ENCODE measurements at regions not wholly inside any gene's neighbourhood (a gene's known extent, or its start where the extent isn't known, plus 50 kb on each side); places are given as distances from the start of the nearest gene placed in this dataset.
A peak's percentile ranks its signal among the peaks of the same experiment; 100 is the strongest.
"Not testable (repeated sequence)": the region's sequence is repeated elsewhere in the genome, so short reads cannot be mapped to it uniquely, and the experiment has no call there.

DNA sequence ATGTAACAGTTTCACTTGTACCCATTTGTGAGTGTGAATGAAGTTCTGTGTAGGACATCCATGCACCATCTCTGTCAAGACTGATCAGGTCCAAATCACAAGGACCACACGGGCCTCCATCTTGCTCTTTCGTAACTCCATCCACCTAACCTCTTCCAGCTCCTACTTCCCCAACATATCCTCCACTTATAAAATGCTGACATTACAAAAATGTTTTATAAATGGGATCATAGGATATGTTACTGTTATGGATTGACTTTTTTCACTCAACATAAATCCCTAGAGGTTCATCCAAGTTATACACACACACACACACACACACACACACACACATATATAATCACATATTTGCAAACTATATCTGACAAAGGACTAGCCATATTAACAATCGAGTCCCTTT, 476.8 kb downstream of the ZNF516 start:
- DNase-seq (ENCODE audit: low spot score), result no peak

DNA sequence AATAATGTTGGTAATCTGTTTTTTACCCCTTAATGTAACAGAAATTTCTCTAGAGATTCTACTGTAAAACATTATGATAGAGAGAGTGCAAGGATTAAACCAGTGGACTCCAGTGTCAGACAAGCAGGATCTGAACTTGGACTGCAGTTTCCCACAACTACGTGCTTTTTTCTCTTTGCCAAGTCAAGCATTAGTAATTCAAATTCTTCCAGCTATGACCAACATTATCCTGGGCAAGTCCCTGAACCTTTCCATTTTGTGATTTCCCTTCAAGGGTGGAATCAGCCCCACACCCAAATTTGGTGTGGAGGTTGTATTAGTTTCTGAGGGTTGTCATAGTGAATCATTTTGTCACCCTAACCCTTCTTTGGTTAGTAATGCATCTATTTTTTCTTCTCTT, 482.0 kb downstream of the ZNF516 start:
- DNase-seq (ENCODE audit: low spot score), result no peak

DNA sequence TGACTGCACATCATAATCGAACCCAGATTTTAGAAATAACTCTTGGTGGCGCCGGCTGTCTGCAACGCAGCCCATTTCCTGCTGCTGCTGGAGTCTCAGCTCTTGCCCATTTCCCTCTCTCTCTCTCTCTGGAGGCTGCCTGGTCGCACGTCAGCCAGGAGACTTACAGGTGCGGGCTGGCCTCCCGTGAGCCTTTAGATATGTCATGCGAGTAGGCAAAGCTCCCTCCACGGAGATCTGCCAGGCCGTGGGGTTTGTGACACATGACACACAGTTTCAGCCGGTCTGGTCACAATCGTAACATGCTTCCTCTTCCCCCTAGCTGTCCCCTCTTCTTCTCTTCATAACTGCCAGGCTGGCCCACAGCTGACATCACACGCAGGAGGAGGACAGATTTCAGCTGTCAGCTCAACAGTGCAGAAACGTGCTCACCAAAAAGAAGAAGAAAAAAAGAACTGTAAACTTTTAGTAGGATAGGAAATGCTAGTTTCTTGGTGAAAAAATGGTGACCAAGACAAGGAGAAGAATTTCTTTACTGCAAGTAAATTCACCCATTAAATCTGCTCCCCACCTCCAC, 489.3 kb downstream of the ZNF516 start:
- no peak for DNase-seq (ENCODE audit: low spot score)

DNA sequence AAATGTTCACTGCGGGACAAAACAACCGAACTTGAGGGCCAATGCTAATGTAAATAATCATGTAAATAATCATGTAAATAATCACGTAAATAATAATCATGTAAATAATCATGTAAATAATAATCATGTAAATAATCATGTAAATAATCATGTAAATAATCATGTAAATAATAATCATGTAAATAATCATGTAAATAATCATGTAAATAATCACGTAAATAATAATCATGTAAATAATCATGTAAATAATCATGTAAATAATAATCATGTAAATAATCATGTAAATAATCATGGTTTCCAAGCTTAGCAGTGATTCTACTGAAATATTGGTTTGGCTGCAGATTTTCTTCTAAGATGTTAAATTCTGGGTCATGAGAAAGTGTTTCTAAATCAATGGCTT, 507.1 kb downstream of the ZNF516 start:
- not testable (repeated sequence) for DNase-seq (ENCODE audit: low spot score)

DNA sequence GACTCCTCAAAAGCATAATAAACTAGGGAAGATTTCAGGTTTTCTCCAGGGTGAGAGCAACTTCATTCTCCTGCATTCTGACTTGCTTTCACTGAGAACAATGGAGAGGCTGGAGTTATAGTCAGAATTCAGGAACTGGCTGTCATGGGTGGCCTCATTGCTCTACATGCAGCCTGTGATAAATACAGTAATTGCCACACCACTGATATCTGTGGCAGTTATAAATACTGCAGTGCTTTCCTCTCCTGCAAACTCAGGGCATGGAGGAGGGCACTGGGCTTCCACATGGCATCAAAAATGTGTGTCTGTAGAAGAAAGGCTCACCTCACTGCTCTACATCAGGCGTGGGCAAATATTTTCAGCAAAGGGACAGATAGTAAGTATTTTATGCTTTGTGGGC, 510.2 kb downstream of the ZNF516 start:
- DNase-seq (ENCODE audit: low spot score), result no peak

DNA sequence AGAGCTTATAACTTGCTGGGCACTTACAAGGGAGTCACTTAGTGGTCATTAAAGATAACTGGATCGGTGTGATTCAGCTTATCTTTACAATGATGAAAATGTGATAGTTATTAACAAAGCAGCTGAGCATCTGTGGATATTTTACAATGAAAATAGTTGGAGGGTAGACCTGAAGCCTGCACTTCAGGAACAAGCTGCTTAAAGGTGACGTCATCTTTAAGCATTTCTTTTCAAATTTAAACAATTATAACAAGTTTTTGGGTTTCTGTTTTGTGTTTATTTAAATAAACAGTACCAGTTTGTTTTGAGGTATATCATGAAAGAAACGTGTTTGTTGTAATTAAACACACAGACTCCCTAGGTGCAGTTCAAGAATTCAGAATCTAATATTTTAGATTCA, 513.9 kb downstream of the ZNF516 start:
- DNase-seq (ENCODE audit: low spot score), result no peak

DNA sequence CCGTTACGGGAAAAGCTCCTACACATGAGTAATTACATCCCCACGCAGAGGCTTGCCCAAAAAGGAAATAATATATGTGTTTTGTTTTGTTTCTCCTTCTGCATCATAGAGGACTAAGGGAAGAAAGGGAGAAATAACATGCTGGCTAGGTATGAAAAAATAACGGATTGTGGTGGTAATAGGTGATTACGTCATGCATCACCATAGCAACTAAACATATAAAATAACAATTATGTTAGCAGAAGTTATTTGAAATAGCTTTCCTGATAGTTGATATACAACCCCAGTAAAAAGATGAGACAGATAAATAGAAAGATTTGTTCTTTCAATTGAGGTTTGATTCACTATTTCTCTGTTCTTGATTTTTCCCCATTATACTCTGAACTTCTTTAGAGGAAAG, 518.0 kb downstream of the ZNF516 start:
- DNase-seq (ENCODE audit: low spot score), result no peak

DNA sequence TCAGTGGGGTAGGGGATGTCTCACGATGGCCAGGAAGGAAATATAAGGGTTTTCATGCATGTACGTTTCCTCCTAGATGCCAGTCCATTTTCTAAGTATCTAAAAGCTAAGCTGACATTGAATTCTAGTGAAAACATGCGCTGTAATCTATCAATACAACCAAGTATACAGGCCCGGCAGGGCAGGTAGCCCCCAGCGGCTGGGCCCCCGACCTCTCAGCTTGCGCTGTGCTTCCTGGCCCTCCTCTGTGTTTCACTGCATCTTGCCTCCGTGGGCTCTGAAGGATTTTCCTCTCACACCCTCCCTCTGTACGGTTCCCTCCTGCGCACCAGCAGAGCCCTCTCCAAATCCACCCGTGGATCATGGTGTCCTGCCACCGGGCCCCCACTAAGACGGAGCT, 524.8 kb downstream of the ZNF516 start:
- no peak for DNase-seq (ENCODE audit: low spot score)

DNA sequence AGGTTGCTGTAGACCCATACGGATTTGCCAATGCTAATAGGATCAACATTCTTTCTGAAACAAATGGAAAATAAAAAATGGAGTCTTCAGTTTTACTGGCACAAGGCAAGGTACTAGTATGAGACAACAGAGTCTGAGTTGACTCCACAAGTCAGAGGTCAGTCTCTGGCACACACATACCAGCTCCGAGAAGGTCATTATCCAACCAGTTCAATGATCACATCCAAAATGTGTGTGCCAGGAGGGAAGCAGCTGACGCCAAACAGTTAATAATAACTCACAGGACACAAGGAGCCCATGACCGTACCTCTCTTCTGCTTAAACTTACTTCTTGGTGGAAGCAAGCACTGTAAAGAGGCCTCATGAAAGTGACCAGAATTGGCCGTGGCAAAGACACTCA, 528.6 kb downstream of the ZNF516 start:
- DNase-seq (ENCODE audit: low spot score), result no peak

DNA sequence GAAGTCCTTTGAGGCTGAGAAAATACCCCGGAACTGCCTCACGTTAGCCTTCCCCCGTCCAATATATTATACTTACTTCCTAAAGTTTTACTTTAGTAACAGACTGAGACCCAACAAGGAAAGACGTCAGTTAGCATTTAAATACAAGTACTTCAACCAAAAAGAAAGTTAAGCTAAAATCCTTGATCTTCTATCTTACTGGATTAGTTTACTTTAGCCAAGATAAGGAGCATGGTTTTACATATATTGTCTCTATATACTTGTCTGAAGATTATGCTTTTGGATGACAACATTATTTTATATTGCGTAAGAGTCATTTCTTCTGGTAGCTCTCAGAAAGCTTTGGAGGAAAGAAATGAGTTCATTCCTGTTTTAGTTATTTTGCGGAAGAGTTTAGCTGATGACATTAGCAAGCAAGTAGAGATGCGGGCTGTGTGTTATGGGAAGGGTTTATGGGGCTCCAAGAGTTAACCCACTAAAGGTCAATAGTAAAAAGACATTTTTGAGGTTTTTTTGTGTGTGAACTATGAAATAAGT, 532.9 kb downstream of the ZNF516 start:
- no peak for DNase-seq (ENCODE audit: low spot score)

DNA sequence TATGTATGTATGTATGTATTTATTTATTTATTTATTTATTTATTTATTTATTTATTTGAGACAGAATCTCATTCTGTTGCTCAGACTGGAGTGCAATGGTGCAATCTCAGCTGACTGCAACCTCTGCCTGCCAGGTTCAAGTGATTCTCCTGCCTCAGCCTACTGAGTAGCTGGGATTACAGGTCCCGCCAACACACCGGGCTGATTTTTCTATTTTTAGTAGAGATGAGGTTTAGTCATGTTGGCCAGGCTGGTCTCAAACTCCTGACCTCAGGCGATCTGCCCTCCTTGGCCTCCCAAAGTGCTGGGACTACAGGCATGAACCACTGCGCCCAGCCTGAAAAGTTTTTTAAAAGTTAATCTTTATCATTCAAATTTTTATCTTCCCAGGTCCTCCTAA, 532.9 kb upstream of the SMIM21 start:
- DNase-seq (ENCODE audit: low spot score), result not testable (repeated sequence)

DNA sequence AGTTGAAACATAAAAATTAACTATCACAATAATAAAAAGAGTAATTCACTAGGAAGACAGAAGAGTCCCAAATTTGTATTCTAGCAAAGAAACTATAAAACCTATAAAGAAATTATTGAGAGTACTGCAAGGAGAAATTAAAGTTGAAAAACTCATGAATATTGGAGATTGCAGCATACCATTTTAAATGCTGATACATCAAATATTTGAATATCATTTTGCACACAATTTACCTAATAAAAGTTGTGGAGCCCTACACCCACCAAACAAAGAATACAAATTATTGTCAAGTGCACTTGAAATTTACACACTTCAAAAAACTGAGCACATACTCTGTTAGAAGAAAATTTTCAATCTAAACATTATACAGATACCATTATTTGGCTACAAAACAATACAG, 531.6 kb upstream of the SMIM21 start:
- no peak for DNase-seq (ENCODE audit: low spot score)

DNA sequence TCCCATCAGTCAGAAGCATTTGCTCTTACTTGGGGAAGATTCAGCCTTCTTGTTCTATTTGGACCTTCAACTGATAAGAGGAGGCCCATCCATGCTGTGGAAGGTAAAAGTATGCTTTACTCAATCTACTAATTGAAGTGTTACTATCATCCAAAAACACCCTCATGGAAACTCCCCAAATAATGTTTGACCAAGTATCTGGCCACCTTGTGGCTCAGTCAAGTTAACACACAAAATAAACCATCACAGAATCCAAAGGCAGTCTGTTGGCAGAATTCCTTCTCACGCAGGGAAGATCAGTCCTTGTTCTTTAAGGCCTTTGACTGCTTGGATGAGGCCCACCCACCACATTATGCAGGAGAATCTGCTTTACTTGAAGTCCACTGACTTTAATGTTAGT, 531.2 kb upstream of the SMIM21 start:
- no peak for DNase-seq (ENCODE audit: low spot score)

DNA sequence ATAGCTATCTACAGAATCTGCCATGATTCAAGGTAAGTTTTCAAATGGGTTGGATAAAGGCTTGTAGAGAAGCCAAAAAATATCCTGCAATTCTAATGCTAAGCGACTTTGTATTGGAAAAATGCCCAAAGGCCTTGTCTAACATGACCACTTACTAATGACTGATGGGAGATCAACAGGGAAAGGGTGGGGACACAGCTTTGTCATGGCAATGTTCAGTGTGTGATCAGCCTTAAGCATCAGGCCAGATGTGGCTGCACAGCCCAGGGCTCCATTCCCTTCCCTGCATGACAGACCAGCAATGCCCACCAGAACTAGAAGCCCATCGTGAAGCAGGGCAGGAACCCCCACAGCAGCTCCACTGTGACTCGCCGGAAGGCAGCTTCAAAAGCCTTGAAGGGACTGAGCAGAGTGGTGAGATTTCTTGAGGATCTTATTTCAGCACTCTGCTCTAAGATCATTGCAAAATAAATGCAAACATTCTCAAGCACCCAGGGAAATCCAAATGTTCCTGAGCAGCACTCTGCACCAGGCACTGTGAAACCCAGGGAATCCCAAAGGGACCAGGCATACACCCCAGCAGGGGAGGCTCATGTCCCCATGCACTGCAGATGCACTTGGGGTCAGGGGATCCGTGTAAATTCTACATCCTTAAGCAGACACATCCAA, 517.9 kb upstream of the SMIM21 start:
- DNase-seq (ENCODE audit: low spot score), result no peak

DNA sequence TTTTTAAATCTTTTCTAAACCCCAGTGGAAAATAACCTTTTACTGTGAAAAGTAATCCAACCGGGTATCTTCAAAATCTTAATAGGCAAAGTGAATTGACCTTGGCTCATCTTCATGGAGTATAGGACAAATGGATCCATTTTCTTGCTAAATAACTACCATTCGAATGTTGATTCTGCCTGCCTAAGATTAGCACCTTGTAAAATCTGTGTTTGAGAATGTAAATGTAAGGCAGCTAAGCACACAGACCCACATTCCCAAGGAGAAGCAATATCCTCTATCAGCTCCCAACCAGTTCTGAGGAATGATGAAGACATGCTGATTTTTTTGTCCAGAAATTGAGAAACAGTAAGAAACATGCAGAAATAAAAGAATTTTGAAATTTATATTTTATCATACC, 509.8 kb upstream of the SMIM21 start:
- DNase-seq (ENCODE audit: low spot score), result no peak

DNA sequence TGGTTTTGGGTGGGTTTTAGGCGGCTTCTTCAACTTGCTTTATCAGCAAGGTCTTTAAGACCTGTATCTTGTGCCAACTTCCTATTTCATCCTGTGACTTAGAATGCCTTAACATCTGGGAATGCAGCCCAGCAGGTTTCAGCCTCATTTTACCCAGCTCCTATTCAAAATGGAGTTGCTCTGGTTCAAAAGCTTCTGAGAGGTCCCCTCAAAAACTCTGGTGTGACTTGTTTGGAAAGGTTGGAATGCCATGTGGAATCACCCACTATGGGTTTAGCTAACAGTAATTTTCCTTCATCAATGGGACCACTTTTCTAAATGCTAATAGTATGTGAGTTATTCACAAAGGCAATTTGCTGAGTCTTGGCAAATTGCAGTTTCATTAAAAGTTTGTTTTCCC, 509.4 kb upstream of the SMIM21 start:
- DNase-seq (ENCODE audit: low spot score), result no peak

DNA sequence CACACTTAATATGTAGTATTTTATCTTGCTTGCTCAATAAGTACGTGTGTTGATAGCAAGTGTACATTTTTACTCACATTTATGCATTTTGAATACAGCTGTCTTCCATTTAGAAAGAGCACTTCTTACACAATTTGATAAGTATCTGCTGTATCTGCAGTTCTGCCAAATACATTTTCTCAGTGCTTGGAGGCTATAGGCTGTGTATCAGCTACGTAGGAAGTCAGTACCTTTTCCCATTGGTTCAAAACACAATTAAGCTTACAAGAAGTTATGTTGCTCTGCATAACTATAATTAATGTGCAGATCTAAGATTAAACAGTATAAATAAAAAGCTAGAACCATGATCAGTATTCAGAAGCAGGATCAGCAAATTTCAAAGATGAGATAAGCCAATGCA, 503.6 kb upstream of the SMIM21 start:
- DNase-seq (ENCODE audit: low spot score), result no peak

DNA sequence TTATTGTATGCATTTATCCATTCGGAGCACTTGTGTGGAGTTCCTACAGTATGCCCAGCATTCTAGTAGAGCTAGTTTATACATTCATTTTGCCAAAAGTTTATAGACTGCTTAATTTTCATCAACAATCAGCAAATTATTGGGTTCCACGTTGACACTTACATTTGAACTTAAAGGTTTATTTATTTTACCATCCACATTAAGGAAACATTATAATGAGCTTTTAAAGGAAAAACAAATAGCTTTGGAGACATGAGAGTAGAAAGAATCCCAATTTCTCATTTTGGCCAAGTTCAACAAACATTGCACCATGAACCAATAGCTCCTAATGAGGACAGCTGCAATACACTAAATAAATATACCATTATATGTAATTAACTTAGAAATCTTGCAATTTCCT, 501.2 kb upstream of the SMIM21 start:
- no peak for DNase-seq (ENCODE audit: low spot score)

DNA sequence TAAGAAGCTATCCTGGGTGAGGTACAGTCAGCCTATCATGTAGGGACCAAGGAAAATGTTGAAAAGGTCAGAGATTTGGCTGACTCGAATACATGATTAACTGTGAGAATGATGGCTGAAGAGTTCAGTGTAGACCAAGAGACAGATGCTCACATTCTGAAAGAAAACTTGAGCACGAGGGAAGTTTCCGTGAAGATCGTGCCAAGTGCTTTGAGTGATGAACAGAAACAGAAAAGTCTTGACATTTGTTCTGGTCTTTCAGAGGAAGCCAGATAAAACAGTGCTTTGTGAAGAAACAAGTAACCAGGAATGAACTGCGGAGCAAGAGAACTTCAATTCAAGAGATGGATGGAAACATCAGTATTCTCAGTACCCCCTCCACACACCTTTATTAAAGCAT, 500.3 kb upstream of the SMIM21 start:
- DNase-seq (ENCODE audit: low spot score), result no peak

DNA sequence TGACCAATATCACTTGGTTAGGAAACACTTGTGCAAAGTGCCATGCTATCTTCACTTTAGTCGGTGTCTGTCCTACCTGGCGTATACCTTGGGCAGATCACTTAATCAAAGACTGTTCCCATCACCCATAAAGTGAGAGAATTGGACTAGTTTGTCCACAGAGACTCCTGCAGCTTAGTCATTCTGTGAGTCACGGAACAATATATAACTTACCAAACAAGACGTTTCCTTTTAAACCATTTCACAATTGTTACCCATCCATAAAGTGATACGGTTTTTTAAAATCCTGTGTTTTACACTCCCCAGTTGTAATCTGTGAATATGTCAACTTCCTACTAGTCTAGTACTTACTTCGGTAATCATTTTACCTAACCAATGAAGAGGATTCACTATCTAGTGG, 499.3 kb upstream of the SMIM21 start:
- DNase-seq (ENCODE audit: low spot score), result peak; percentile 27

DNA sequence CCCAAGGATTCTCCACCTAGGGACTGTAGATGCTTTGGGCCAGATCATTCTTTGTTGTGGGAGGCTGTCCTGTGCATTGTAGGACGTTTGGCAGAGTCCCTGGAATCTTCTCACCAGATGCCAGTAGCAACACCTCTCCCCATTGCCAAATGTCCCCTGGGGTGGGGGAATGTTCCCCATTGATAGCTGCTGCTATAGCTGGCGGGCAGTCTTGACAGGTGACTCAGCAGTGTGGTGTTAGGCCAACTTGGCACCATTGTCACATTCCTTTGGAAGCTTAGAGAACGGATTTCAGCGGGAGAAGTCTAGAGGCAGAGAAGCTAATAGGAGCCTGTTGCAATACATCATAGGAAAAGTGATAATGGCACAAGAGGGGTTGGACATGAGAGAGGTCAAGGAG, 495.7 kb upstream of the SMIM21 start:
- peak; percentile 20 for DNase-seq (ENCODE audit: low spot score)

DNA sequence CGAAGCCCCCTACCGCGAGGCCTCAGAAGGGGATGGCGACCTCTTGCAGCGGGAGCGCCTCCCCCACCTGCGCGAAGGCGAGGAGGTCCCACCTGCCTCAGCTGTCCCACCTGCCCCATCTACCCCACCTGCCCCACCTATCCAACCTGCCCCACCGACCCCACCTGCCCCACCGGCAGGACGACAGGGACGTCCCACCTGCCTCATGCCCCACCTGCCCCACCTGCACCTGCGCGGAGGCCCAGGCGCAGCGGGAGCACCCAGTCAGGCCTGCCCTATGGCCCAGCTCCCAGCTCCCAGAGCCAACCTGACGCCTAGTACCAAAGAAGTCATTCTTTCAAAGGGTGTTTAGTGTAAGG, 489.1 kb upstream of the SMIM21 start:
- DNase-seq (ENCODE audit: low spot score), result no peak

DNA sequence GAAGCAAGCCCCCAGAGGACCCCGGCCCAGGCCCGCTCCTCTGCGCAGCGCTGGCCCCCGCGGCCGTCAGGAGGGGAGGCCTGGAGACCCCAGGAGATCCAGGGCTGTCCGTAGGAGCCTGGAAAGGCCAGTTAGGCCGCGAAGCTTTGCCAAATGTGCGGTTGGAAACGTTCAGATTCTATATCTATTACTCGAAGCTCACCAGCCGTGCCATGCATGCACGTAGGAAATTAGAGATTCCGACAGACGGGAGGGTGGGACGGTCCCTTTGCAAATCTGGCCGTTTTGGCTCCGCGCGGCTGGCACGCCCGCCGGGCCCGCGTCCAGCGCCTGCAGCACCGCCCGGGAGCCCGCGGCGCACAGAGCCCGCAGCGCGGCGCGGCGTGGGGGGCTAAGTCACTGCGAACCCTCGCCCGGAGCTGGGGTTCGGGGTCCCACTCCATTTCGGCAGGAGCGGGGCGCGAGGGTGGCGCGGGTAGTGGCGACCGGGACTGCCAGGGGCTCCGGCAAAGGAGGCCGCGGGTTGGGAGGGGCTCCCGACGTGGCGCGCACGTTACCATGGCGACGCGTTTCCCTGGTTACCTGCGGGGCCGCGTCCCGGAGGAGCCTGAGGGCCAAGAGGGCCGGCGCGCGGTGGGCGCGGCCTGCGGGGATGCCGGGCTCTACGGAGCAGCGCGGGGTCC, 488.6 kb upstream of the SMIM21 start:
- peak; percentile 7 for DNase-seq (ENCODE audit: low spot score)

DNA sequence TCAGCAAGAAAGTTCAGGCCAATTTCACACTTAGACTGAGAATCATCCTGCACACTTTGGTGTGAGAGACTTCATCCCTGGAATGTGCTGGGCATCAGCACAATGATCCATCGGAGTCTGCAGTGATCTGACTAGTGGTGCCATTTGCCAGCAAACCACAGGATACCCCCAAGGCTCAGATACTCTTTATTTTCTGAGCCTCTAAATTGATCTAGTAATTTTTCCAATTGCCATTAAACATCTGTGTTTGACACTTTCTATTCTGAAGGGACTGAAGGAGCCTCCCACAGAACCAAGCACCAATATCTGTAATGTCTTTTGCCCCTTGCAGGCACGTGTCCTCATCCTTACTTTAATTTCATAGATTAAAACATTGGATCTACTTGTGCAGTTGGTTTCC, 485.3 kb upstream of the SMIM21 start:
- no peak for DNase-seq (ENCODE audit: low spot score)
